H1 (cell line): ENCODE measurements at regions not wholly inside any gene's neighbourhood (a gene's known extent, or its start where the extent isn't known, plus 50 kb on each side); places are given as distances from the start of the nearest gene placed in this dataset.

Experiments
- CTCF ChIA-PET: fragments of 300-600 bp; sonication (Branson Sonifier 250); formaldehyde crosslinking; loops from one replicate; lab custom pipeline; 2021; ENCODE audit not compliant: partially characterized antibody; lab: Charles Lee
- POLR2A ChIA-PET: fragments of 300-600 bp; sonication (Branson Sonifier 250); formaldehyde crosslinking; loops from one replicate; lab custom pipeline; 2021; ENCODE audit warnings: inconsistent platforms; ENCODE audit not compliant: partially characterized antibody; lab: Charles Lee
- DNase-seq, 2 experiments: peaks; one replicate each; pipeline versions ENCODE4 v3.0.0 to v3.0.0-alpha.2; 2010 to 2022; ENCODE audit warnings: low spot score in 2 of 2, low read depth in 1 of 2, mixed read lengths in 1 of 2
- FAIRE-seq: peaks from 2 replicates; lab custom pipeline; 2011; peaks lifted over from hg19 to GRCh38; lab: Jason Lieb, UNC
- H2AFZ ChIP-seq: 2 replicates; pipeline ENCODE4 v1.8.1; 2012; ENCODE audit warnings: low read length, inconsistent platforms
- H2AK5ac ChIP-seq: 2 replicates; pipeline ENCODE4 v1.6.1; 2013; ENCODE audit warnings: low read depth, low read length
- H2BK120ac ChIP-seq: replicated peaks from 2 replicates; pipeline ENCODE3; 2013; ENCODE audit warnings: low read depth, low read length, inconsistent platforms
- H2BK12ac ChIP-seq: 2 replicates; pipeline ENCODE4 v1.6.1; 2013; ENCODE audit warnings: low read depth, low read length
- H2BK15ac ChIP-seq: 2 replicates; pipeline ENCODE4 v1.6.1; 2013; ENCODE audit warnings: low read length
- H2BK20ac ChIP-seq: 2 replicates; pipeline ENCODE4 v1.6.1; 2013; ENCODE audit warnings: low read length
- H2BK5ac ChIP-seq: 2 replicates; pipeline ENCODE4 v1.6.1; 2013; ENCODE audit warnings: low read depth, low read length
- H3K14ac ChIP-seq: 2 replicates; pipeline ENCODE4 v1.6.1; 2013; ENCODE audit warnings: inconsistent platforms; ENCODE audit not compliant: insufficient read length
- H3K18ac ChIP-seq: 2 replicates; pipeline ENCODE4 v1.6.1; 2013; ENCODE audit warnings: low read length; ENCODE audit errors: extremely low read depth
- H3K23ac ChIP-seq: 2 replicates; pipeline ENCODE4 v1.6.1; 2013; ENCODE audit warnings: inconsistent platforms; ENCODE audit not compliant: insufficient read length
- H3K23me2 ChIP-seq: 2 replicates; pipeline ENCODE4 v1.6.1; 2013; ENCODE audit warnings: low read depth, low read length
- H3K27ac ChIP-seq: 2 replicates; pipeline ENCODE4 v1.6.1; 2011; ENCODE audit warnings: low read depth, low read length, inconsistent platforms
- H3K27me3 ChIP-seq, 4 experiments: replicated peaks in 1 of 4; 1 replicate in 1 of 4; 2 replicates in 3 of 4; pipeline versions ENCODE4 v1.6.1 to v1.8.1; 2011 to 2013; ENCODE audit warnings: low read length in 3 of 4, mild to moderate bottlenecking in 3 of 4, inconsistent platforms in 2 of 4, mixed read lengths in 2 of 4, moderate library complexity in 1 of 4; ENCODE audit not compliant: control insufficient read depth in 3 of 4, insufficient read depth in 3 of 4; ENCODE audit errors: extremely low read depth in 1 of 4
- H3K36me3 ChIP-seq, 4 experiments: 2 replicates each; pipeline versions ENCODE4 v1.6.1 to v1.8.1; 2011 to 2013; ENCODE audit warnings: mild to moderate bottlenecking in 4 of 4, low read length in 3 of 4, moderate library complexity in 2 of 4, control low read depth in 1 of 4, inconsistent platforms in 1 of 4; ENCODE audit not compliant: insufficient read depth in 4 of 4, control insufficient read depth in 2 of 4
- H3K4ac ChIP-seq: replicated peaks from 2 replicates; pipeline ENCODE3; 2013; ENCODE audit warnings: low read length, low read depth, mixed read lengths, inconsistent platforms; ENCODE audit not compliant: insufficient read length
- H3K4me1 ChIP-seq, 4 experiments: replicated peaks in 1 of 4; 1 replicate in 1 of 4; 2 replicates in 3 of 4; pipeline versions ENCODE4 v1.6.1 to v1.8.1; 2011 to 2013; ENCODE audit warnings: low read length in 3 of 4, inconsistent platforms in 2 of 4, mixed read lengths in 1 of 4; ENCODE audit not compliant: insufficient read depth in 4 of 4, control insufficient read depth in 3 of 4
- H3K4me2 ChIP-seq, 2 experiments: 2 replicates each; pipeline versions ENCODE4 v1.6.1 to v1.8.1; 2011 to 2013; ENCODE audit warnings: low read depth in 2 of 2, low read length in 2 of 2, control low read depth in 1 of 2, inconsistent platforms in 1 of 2, mild to moderate bottlenecking in 1 of 2; ENCODE audit not compliant: insufficient read depth in 1 of 2
- H3K4me3 ChIP-seq, 4 experiments: fragments of 200-600, 300-600 bp in 1 of 4; sonication (generic), shearing (Covaris generic), sonication (Bioruptor Twin) in 1 of 4; 2 replicates each; pipeline versions ENCODE4 v1.5.1 to v1.8.1; 2011 to 2016; ENCODE audit warnings: low read length in 4 of 4, low read depth in 3 of 4, control low read depth in 2 of 4, inconsistent platforms in 2 of 4, mild to moderate bottlenecking in 2 of 4, mixed read lengths in 1 of 4, moderate library complexity in 1 of 4; ENCODE audit not compliant: insufficient read depth in 2 of 4; ENCODE audit errors: extremely low read depth in 1 of 4
- H3K56ac ChIP-seq: replicated peaks from 2 replicates; pipeline ENCODE3; 2013; ENCODE audit warnings: low read depth, mild to moderate bottlenecking, mixed read lengths, low read length, inconsistent platforms; ENCODE audit not compliant: insufficient read length
- H3K79me1 ChIP-seq: 2 replicates; pipeline ENCODE4 v1.6.1; 2013; ENCODE audit warnings: low read depth, low read length, control low read depth
- H3K79me2 ChIP-seq, 2 experiments: 2 replicates each; pipeline versions ENCODE4 v1.6.1 to v1.8.1; 2012 to 2013; ENCODE audit warnings: low read length in 2 of 2, mild to moderate bottlenecking in 2 of 2, inconsistent platforms in 1 of 2; ENCODE audit not compliant: insufficient read depth in 2 of 2, control insufficient read depth in 1 of 2
- H3K9ac ChIP-seq, 4 experiments: replicated peaks in 1 of 4; 1 replicate in 1 of 4; 2 replicates in 3 of 4; pipeline versions ENCODE4 v1.6.1 to v1.8.1; 2011 to 2013; ENCODE audit warnings: low read depth in 3 of 4, low read length in 3 of 4, control low read depth in 2 of 4, mild to moderate bottlenecking in 2 of 4, moderate library complexity in 2 of 4, inconsistent platforms in 1 of 4; ENCODE audit errors: extremely low read depth in 1 of 4
- H3K9me3 ChIP-seq, 2 experiments: 2 replicates each; pipeline versions ENCODE4 v1.6.1 to v1.8.1; 2012 to 2013; ENCODE audit warnings: mild to moderate bottlenecking in 2 of 2, moderate library complexity in 2 of 2, control low read depth in 1 of 2, inconsistent platforms in 1 of 2, low read depth in 1 of 2, low read length in 1 of 2, mixed read lengths in 1 of 2; ENCODE audit not compliant: insufficient read depth in 2 of 2
- H4K20me1 ChIP-seq, 2 experiments: replicated peaks in 1 of 2; 2 replicates each; pipeline versions ENCODE3 to v1.8.1; 2011 to 2013; ENCODE audit warnings: inconsistent platforms in 2 of 2, low read length in 2 of 2, mild to moderate bottlenecking in 1 of 2; ENCODE audit not compliant: insufficient read depth in 2 of 2, control insufficient read depth in 1 of 2
- H4K5ac ChIP-seq: 2 replicates; pipeline ENCODE4 v1.6.1; 2013; ENCODE audit warnings: low read length, low read depth, mixed read lengths, inconsistent platforms; ENCODE audit not compliant: insufficient read length
- H4K8ac ChIP-seq: 2 replicates; pipeline ENCODE4 v1.8.0; 2013; ENCODE audit warnings: mild to moderate bottlenecking, moderate library complexity, low read length, inconsistent platforms; ENCODE audit not compliant: insufficient read depth; ENCODE audit errors: extremely low read depth
- H4K91ac ChIP-seq: replicated peaks from 2 replicates; pipeline ENCODE3; 2013; ENCODE audit warnings: low read length, mixed read lengths, inconsistent platforms; ENCODE audit not compliant: insufficient read length
- ASH2L ChIP-seq: fragments of 200-600, 300-600 bp; sonication (generic); IDR thresholded peaks from one replicate; pipeline ENCODE4 v1.7.1; 2017; ENCODE audit warnings: low read length
- ATF2 ChIP-seq: IDR thresholded peaks from 2 replicates; pipeline ENCODE4 v1.6.1; 2012; ENCODE audit warnings: low read length, inconsistent platforms
- BACH1 ChIP-seq: IDR thresholded peaks from 2 replicates; pipeline ENCODE4 v1.6.1; 2012; ENCODE audit warnings: low read length, improper control_type of control experiment
- CBX5 ChIP-seq: fragments of 300-800, 300-1000 bp; sonication (generic); IDR thresholded peaks from 2 replicates; pipeline ENCODE4 v1.7.1; 2016; ENCODE audit warnings: antibody characterized with exemption, low read length, low read depth
- CREB1 ChIP-seq: IDR thresholded peaks from 2 replicates; pipeline ENCODE4 v1.6.1; 2012; ENCODE audit warnings: inconsistent platforms
- CTBP2 ChIP-seq: IDR thresholded peaks from 2 replicates; pipeline ENCODE4 v1.7.0; 2011; ENCODE audit warnings: borderline replicate concordance, mild to moderate bottlenecking, moderate library complexity, mixed read lengths, low read length; ENCODE audit not compliant: insufficient read depth, insufficient read length
- HDAC2 ChIP-seq, 2 experiments: fragments of 300-600 bp in 1 of 2; sonication (generic) in 1 of 2; IDR thresholded peaks; 2 replicates each; pipeline ENCODE4 v1.6.1; 2011 to 2012; ENCODE audit warnings: low read depth in 2 of 2, low read length in 2 of 2, mild to moderate bottlenecking in 2 of 2, moderate library complexity in 2 of 2, borderline replicate concordance in 1 of 2, inconsistent platforms in 1 of 2
- POLR2AphosphoS5 ChIP-seq: IDR thresholded peaks from 2 replicates; pipeline ENCODE4 v1.6.1; 2011; ENCODE audit warnings: low read depth, low read length
- RAD21 ChIP-seq, 2 experiments: IDR thresholded peaks in 1 of 2; conservative IDR thresholded peaks in 1 of 2; 2 replicates each; pipeline ENCODE4 v1.6.1; 2011; ENCODE audit warnings: low read depth in 2 of 2, low read length in 2 of 2, improper control_type of control experiment in 1 of 2, inconsistent platforms in 1 of 2, mild to moderate bottlenecking in 1 of 2, moderate library complexity in 1 of 2
- SAP30 ChIP-seq: fragments of 300-600 bp; sonication (generic); IDR thresholded peaks from 2 replicates; pipeline ENCODE4 v1.7.1; 2012; ENCODE audit warnings: low read length, moderate library complexity, mild to moderate bottlenecking, inconsistent platforms; ENCODE audit not compliant: insufficient read depth, insufficient replicate concordance
- SIRT6 ChIP-seq: IDR thresholded peaks from one replicate; pipeline ENCODE4 v1.7.1; 2012; ENCODE audit warnings: low read length, inconsistent platforms
- SP2 ChIP-seq: IDR thresholded peaks from 2 replicates; pipeline ENCODE4 v1.6.1; 2012; ENCODE audit warnings: mild to moderate bottlenecking, low read length, inconsistent platforms
- TBP ChIP-seq: IDR thresholded peaks from 2 replicates; pipeline ENCODE4 v1.6.1; 2011; ENCODE audit warnings: low read depth, low read length, improper control_type of control experiment
- TCF12 ChIP-seq: IDR thresholded peaks from 2 replicates; pipeline ENCODE4 v1.6.1; 2011; ENCODE audit warnings: low read depth, mild to moderate bottlenecking, low read length
- WGBS, 2 experiments: shearing (Covaris generic) in 1 of 2; methylation state at CpG; one replicate each; pipeline versions ENCODE4 v1.1.6 to v1.1.7; 2013 to 2015; ENCODE audit warnings: low lambda C conversion rate in 2 of 2, mixed read lengths in 2 of 2, inconsistent platforms in 1 of 2, low coverage in 1 of 2, missing lambda C conversion rate in 1 of 2; ENCODE audit not compliant: insufficient replicate concordance in 2 of 2, insufficient coverage in 1 of 2, insufficient read length in 1 of 2; ENCODE audit errors: extremely low coverage in 1 of 2, missing lambda C conversion rate in 1 of 2; 5-methylcytosine and 5-hydroxymethylcytosine counted together

GRCh38 chr14:55976219-55976618 lies 142.0 kb upstream of the PELI2 start:
- Histone ChIP-seq H4K5ac (no peak overlapping the region), H2BK12ac (no peak overlapping the region), H3K23me2 (no peaks in the 10 kb centered on the region), H3K4me3 (no peak overlapping the region), H3K79me2 (no peaks in the 10 kb centered on the region), H3K14ac (no peak overlapping the region), H3K79me1 (no peaks in the 10 kb centered on the region; the same call in 1 of the 2 replicates), H3K4ac (no peak overlapping the region), H3K9ac (no peak overlapping the region), H2AFZ (no peak overlapping the region), H3K4me2 (no peak overlapping the region), H2BK20ac (no peak overlapping the region), H2BK120ac (no peak overlapping the region), H3K36me3 (no peaks in the 10 kb centered on the region), H2BK15ac (no peak overlapping the region), H3K9me3 (no peaks in the 10 kb centered on the region), H4K91ac (no peak overlapping the region), H4K20me1 (no peaks in the 10 kb centered on the region), H3K27me3 (no peaks in the 10 kb centered on the region), H4K8ac (no peak overlapping the region), H2AK5ac (no peak overlapping the region), H3K56ac (no peak overlapping the region), H3K18ac (no peak overlapping the region), H3K27ac (no peak overlapping the region), H2BK5ac (no peak overlapping the region), H3K4me1 (no peaks in the 10 kb centered on the region), H3K23ac (no peak overlapping the region)
- POLR2A ChIA-PET = no interaction called here
- CTCF ChIA-PET = no interaction called here
- FAIRE-seq = no peak
- no peak for DNase-seq
- WGBS, 2 experiments = 89% methylated on average over 5 of the region's 5 CpGs; no CpG with 5 or more reads in 1 of the 2 experiments
- TF ChIP-seq TCF12 (no peak), POLR2AphosphoS5 (no peak), CBX5 (no peak), BACH1 (no peak), CREB1 (no peak), CTBP2 (no peak), SAP30 (no peak), SIRT6 (no peak), HDAC2 (IDR thresholded peaks at IDR 0.05; ENCODE audit: borderline replicate concordance in 1 of 2, low read depth in 2 of 2, low read length in 2 of 2) (no peak), ATF2 (no peak), SP2 (no peak), RAD21 (IDR thresholded peaks at IDR 0.05 in 1 of 2, conservative IDR thresholded peaks at IDR 0.05 in 1 of 2; ENCODE audit: low read depth in 2 of 2, low read length in 2 of 2) (no peak), TBP (no peak), ASH2L (no peak)
